HAP-1 (cell line): ENCODE measurements at regions not wholly inside any gene's neighbourhood (a gene's known extent, or its start where the extent isn't known, plus 50 kb on each side); places are given as distances from the start of the nearest gene placed in this dataset.
"Not testable (repeated sequence)": the region's sequence is repeated elsewhere in the genome, so short reads cannot be mapped to it uniquely, and the experiment has no call there.

Experiments used
- DNase-seq, 2 experiments: peaks; one replicate each; pipeline ENCODE4 v3.0.0-alpha.2; 2016 to 2020; ENCODE audit warnings: low spot score in 2 of 2
- H3K27me3 ChIP-seq: fragments of 250-450 bp; sonication (Bioruptor Pico); 2 replicates; pipeline ENCODE4 v1.5.1; 2020; ENCODE audit warnings: low read depth, mild to moderate bottlenecking, moderate library complexity
- H3K36me3 ChIP-seq: fragments of 250-450 bp; sonication (Bioruptor Pico); replicated peaks from 2 replicates; pipeline ENCODE4 v1.5.1; 2020; ENCODE audit warnings: mild to moderate bottlenecking
- H3K4me1 ChIP-seq: fragments of 250-450 bp; sonication (Bioruptor Pico); 2 replicates; pipeline ENCODE4 v1.5.1; 2020; ENCODE audit warnings: mild to moderate bottlenecking
- H3K4me3 ChIP-seq: fragments of 250-450 bp; sonication (Bioruptor Pico); 2 replicates; pipeline ENCODE4 v1.5.1; 2020; ENCODE audit warnings: mild to moderate bottlenecking, moderate library complexity
- H3K9me3 ChIP-seq: fragments of 250-450 bp; sonication (Bioruptor Pico); 2 replicates; pipeline ENCODE4 v1.5.1; 2020; ENCODE audit warnings: mild to moderate bottlenecking, moderate library complexity
- in situ Hi-C: fragments of 300-500 bp; cut with MboI; formaldehyde crosslinking; loops from 3 replicates; pipeline ENCODE4 v1.14.3; 2020; ENCODE audit warnings: low sequenced_read_pairs, inconsistent platforms, mixed read lengths

DNA sequence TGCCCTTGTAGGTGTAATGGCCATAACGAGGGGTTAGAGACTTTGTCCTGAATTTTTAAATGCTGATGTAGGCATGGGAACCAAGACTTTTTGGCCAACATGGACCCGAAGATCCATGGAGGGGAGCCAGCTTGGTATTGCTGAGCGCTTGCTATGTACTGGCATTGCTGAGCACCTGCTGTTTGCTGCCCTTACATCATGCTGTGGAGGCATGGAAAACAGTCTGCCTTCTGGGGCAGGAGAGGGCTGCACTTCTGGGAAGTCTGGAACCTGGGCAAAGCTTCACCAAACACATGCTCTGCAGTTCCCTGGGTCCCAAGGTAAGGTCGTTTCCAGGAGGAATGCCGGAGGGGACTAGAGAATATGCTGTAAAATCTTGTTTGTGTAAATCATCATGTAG, 86.3 kb upstream of the CNIH3 start:
- no peaks in the 10 kb centered on the region for H3K27me3 ChIP-seq
- H3K4me3 ChIP-seq, result no peak overlapping the region
- no peaks in the 10 kb centered on the region for H3K36me3 ChIP-seq
- in situ Hi-C loops, result no loop called here
- H3K9me3 ChIP-seq, result no peaks in the 10 kb centered on the region
- 0 out of 2 replicates have a peak, but pooled peaks cover 3% of the 10 kb centered on the region for H3K4me1 ChIP-seq
- DNase-seq, result no peak

DNA sequence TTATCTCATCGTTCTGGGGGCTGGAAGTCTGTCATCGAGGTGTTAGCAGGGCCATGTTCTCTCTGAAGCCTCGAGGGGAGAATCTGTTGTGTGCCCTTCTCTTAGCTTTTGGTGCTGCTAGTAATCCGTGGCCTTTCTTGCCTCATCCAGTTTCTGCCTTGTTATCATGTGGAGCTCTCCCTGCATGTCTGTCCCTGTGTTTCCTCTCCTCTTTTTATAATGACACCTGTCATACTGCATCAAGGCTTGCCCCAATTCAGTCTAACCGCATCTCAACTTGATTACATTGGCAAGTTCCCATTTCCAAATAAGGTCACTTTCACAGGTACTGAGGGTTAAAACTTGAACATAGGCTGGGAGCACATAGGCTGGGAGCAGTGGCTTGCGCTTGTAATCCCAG, 82.6 kb upstream of the CNIH3 start:
- Histone ChIP-seq H3K27me3 (no peaks in the 10 kb centered on the region), H3K4me3 (no peak overlapping the region), H3K9me3 (no peaks in the 10 kb centered on the region), H3K36me3 (no peaks in the 10 kb centered on the region), H3K4me1 (no peaks in the 10 kb centered on the region)
- in situ Hi-C loops, result no loop called here
- DNase-seq, result no peak

DNA sequence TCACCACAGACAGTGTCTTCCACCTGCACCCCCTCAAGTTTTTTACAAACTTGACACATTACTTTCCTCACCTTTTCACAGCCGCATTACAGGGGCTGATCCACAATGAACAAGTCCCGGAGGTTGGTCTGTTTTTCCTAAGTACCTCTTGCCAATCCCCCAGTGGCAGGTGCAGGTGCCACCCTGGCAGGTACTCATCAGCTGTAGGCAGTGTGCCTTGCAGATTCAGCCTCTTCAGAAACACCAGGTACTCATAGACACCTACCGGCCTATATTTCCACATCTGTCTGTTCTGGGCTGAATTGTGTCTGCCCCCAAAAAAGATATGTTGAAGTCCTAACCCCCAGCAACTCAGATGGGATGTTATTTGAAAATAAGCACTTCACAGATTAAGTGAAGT, 81.4 kb upstream of the CNIH3 start:
- Histone ChIP-seq H3K36me3 (no peaks in the 10 kb centered on the region), H3K4me3 (no peak overlapping the region), H3K4me1 (no peaks in the 10 kb centered on the region), H3K27me3 (no peaks in the 10 kb centered on the region), H3K9me3 (no peaks in the 10 kb centered on the region)
- in situ Hi-C loops, result no loop called here
- no peak for DNase-seq

DNA sequence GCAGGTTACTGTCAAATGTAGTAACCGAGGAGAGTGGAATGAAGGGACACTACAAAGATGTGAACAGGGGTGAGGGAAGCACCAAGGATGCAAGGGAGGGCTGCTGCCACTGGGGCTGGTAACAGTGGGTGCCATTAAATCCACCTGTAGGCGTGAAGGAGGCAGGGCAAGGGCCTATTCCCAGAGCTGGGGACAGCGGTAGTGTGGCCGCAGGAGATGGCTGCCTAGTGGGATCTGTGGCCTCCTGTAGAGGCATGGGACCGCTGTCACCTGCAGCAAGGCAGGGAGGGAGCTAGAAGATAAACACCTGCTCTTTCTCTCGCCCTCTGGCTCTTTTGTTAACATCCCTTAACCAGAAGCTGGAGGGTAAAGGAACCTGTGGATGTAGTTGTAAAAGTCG, 80.5 kb upstream of the CNIH3 start:
- DNase-seq, result no peak
- no peaks in the 10 kb centered on the region for H3K9me3 ChIP-seq
- in situ Hi-C loops, result no loop called here

DNA sequence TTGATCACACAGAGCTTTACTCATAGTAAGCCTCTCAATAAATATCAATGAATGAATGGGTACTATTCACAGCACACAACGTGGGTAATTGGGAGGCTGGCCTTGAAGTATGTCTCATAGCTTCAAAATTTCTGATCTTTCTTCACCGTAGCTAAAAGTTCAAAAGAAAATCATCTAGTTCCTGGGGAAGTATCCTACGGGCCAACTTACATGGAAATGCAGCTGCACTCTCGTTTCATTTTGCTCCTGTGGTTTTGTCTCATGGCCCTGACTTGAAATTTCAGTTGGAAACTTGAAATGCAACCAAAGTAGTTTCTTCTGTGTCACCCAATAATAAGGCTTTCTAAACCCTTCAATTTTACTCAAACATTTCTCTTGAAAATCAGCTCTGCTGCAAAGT, 76.1 kb upstream of the CNIH3 start:
- in situ Hi-C loops, result no loop called here
- Histone ChIP-seq H3K4me1 (no peaks in the 10 kb centered on the region), H3K27me3 (no peaks in the 10 kb centered on the region), H3K9me3 (no peaks in the 10 kb centered on the region), H3K36me3 (no peaks in the 10 kb centered on the region), H3K4me3 (no peak overlapping the region)
- DNase-seq, result no peak

More for the DNA sequence above, 80.5 kb upstream of the CNIH3 start:
- no peak overlapping the region for H3K4me3 ChIP-seq
- H3K27me3 ChIP-seq, result no peaks in the 10 kb centered on the region
- no peaks in the 10 kb centered on the region for H3K36me3 ChIP-seq
- H3K4me1 ChIP-seq, result no peaks in the 10 kb centered on the region

DNA sequence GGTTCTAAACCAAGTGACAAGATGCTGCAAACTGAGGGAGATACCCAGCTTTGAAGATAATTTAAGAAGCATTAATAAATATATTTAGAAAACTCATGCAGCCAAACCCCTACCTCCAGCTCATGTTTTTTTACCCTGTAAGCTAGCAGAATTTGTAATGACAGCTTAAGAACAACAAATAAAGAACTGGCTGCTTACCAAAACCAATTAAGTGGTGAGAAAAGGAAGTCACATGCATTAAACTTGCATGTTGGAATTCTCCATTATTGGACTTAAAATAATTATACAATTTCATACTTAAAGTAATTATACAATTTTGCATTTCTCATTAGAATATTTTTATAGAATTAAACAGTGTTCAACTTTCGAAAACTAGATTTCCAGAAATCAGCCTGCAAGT, 75.6 kb upstream of the CNIH3 start:
- no peak overlapping the region for H3K4me3 ChIP-seq
- H3K36me3 ChIP-seq, result no peaks in the 10 kb centered on the region
- in situ Hi-C loops, result no loop called here
- H3K9me3 ChIP-seq, result no peaks in the 10 kb centered on the region
- no peaks in the 10 kb centered on the region for H3K4me1 ChIP-seq
- DNase-seq, result no peak
- H3K27me3 ChIP-seq, result no peaks in the 10 kb centered on the region

DNA sequence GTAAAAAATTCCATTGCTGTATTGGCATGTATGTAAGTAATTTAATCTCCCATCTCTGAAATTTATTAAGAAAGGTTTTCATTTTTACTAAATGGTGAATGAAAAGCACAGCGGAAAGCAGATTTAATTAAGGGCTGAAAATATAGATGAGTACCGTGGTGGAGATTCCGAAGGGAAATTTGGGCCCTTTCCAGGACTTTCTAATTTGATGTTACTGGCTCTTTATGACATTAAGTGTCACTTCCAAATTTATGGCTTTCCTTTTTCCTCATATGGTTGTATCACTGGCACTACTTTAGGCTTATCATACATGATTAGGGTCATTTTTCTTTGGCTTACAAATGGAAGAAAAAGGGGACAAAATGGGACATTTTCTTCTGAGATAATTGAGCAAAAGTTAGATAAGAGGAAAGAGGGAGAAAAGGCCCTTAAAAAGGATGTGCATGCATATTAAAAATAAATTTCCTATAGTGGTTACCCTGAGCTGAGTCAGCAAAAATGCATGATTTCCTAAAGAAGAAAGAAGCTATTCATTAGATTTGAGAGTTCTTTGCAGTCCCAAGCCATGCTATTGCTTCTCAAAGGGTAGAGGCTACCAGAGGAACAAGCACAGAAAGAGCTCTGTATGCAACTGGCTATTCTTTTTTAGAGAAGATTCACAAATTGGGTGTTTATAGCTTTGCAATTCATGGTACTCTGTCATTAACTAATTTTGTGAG, 74.9 kb upstream of the CNIH3 start:
- Histone ChIP-seq H3K27me3 (no peaks in the 10 kb centered on the region), H3K9me3 (no peaks in the 10 kb centered on the region), H3K4me3 (no peak overlapping the region), H3K36me3 (no peaks in the 10 kb centered on the region), H3K4me1 (no peaks in the 10 kb centered on the region)
- in situ Hi-C loops, result no loop called here
- no peak for DNase-seq

DNA sequence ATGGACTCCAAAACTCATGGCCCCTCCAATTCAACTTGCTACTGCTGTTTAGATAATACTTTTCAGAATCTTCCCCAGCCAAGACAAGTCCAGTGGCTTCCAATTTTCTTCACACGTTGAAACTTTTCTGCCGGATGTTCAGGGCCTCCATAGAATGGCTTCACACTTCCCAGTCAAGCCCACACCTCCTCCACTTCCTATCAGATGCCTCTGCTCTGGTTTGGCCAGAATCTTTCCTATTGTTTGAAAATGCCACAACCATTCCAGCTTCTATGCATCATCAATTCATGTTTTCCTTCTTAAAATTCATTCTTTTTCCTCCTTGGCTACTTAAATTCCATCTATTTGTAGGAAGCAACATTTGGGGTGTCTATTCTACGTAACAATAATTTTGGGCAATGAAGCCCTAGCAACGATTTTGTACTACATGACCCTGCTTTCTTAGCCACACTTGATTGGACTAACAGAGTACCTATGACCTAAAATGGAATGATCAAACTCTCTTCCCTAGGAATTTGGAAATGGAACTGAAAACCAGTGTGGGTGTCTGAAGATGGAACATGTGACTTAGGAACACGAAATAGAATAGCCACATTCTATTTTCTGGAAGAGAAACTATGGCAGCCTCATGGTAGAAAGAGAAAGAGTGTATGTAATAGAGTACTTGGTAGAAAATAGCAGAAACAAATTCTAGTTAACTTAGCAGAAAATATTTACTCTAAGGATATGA, 74.1 kb upstream of the CNIH3 start:
- H3K27me3 ChIP-seq, result no peaks in the 10 kb centered on the region
- in situ Hi-C loops, result no loop called here
- H3K4me1 ChIP-seq, result no peaks in the 10 kb centered on the region
- H3K9me3 ChIP-seq, result no peaks in the 10 kb centered on the region
- DNase-seq, result no peak
- no peaks in the 10 kb centered on the region for H3K36me3 ChIP-seq
- H3K4me3 ChIP-seq, result no peak overlapping the region

DNA sequence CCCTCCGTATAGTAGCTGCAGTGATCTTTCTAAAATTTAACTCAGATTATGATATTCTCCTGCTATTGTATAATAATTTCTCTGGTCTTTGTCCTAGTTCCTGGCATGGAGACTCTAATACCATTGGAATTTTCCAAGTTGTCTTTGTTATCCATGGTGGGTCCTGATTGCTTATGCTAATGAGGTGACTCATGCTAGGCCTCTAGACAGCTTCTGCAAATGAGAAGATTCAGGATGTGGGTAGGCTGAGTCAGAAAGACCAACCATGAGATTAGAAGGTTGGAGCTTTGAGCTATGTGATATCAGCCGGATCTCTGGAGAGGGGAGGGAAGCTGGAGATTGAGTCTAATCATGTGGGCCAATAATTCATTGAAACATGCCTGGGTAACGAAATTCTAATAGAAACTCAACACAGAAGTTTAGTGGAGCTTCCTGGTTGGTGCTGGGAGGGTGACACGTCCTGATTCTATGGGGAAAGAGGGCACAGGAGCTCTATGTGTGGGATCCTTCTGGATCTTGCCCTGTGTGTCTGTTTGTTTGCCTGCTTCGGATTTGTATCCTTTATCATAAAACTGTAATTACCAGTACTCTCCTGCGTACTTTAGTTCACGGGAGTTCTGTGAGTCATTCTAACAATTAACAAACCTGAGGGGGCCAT, 73.2 kb upstream of the CNIH3 start:
- H3K9me3 ChIP-seq, result no peaks in the 10 kb centered on the region
- in situ Hi-C loops, result no loop called here
- no peak overlapping the region for H3K4me3 ChIP-seq
- no peaks in the 10 kb centered on the region for H3K4me1 ChIP-seq
- no peaks in the 10 kb centered on the region for H3K36me3 ChIP-seq
- peak in 1 of 2 experiments; percentile 36 for DNase-seq
- H3K27me3 ChIP-seq, result no peaks in the 10 kb centered on the region

DNA sequence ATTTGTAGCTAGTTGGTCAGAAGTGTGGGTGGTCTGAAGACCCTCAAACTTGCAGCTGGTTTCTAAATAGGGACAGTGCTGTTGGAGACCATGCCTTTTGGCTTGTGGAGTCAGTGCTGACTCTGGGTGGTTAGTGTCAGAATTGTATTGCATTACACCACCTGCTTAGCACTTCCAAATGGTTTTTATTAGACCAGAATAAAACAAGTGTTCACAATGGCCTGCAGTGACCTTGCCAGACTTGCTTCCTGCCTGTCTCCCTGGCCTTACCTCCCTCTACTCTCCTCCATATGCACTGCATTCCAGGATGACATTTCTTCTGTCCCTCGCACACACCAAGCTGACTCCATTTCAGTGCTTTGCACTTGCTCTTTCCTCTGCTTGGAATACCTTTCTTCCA, 72.7 kb upstream of the CNIH3 start:
- Histone ChIP-seq H3K27me3 (no peaks in the 10 kb centered on the region), H3K36me3 (no peaks in the 10 kb centered on the region), H3K4me1 (no peaks in the 10 kb centered on the region), H3K9me3 (no peaks in the 10 kb centered on the region), H3K4me3 (no peak overlapping the region)
- no peak for DNase-seq
- in situ Hi-C loops, result no loop called here

DNA sequence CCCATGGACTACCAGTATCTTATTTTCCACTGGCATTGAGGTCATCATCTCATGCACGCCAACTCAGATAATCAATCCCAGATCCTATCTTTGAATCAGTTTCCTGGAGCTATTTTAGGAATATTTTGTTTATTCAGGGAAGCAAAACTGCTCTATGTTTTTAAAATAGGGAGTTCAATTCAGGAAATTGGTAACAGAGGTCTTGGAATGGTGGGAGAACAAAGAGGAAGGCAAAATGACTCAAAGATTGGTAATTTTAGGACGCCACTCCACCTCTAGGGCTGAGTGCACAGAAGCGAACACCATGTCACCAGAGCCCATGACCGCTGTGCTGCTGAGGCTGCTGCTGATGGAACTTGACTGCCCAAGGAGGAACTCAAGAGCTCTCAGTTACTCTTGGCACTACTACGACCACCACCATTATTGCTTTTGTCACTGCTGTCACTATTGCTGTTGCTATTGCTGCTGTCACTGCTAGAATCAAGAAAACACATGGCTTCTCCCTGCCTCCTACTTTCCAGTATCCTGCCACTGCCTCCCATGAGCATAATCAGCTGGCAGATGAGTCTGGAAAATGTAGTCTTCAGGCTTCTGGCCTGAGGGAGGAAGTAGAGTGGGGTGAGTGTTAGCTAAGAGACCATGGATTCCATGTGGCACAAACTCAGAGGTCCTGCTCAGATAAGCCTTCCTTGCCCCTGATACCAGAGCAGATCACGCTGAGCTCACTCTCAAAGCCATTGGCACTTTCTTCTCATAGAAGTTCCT, 71.6 kb upstream of the CNIH3 start:
- Histone ChIP-seq H3K27me3 (no peaks in the 10 kb centered on the region; the same call in 1 of the 2 replicates), H3K4me3 (no peak overlapping the region), H3K36me3 (no peaks in the 10 kb centered on the region), H3K4me1 (no peaks in the 10 kb centered on the region), H3K9me3 (no peaks in the 10 kb centered on the region)
- DNase-seq, result no peak
- in situ Hi-C loops, result no loop called here

DNA sequence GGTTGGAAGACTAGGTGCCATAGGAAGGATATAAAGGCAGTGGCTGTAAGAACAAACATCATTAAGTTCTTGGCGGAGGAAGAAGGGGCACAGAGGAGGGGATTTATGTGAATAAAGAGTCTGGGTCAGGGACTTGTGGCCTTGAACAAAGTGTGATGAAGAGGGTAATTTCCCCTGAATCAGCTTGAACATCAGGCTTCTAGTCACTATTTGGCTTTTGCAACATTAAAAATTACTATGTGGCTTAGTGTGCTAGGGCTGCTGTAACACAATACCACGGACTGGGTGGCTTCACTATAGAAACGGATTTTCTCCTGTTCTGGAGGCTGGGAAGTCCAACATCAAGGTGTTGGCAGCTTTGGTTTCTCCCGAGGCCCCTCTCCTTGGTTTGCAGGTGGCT, 70.5 kb upstream of the CNIH3 start:
- no peak for DNase-seq
- Histone ChIP-seq H3K4me3 (no peak overlapping the region), H3K9me3 (no peaks in the 10 kb centered on the region), H3K27me3 (no peaks in the 10 kb centered on the region; the same call in 1 of the 2 replicates), H3K36me3 (no peaks in the 10 kb centered on the region), H3K4me1 (no peaks in the 10 kb centered on the region)
- in situ Hi-C loops, result no loop called here

DNA sequence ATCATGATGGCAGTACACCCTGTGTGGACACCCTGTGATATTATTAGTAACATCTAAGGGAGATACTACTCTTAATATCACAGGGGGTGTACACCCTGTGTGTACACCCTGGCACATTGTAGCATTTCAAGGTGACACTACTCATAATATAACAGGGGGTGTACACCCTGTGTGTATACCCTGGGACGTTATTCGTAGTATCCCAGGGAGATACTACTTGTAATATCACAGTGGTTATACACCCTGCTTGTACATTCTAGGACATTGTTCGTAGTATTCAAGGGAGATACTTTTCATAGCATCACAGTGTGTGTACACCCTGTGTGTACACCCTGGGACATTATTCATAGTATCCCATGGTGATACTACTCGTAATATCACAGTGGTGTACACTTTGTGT, 67.4 kb upstream of the CNIH3 start:
- in situ Hi-C loops, result no loop called here
- H3K27me3 ChIP-seq, result no peaks in the 10 kb centered on the region; the same call in 1 of the 2 replicates
- H3K36me3 ChIP-seq, result no peaks in the 10 kb centered on the region
- no peak for DNase-seq
- H3K4me1 ChIP-seq, result no peaks in the 10 kb centered on the region
- no peak overlapping the region for H3K4me3 ChIP-seq
- H3K9me3 ChIP-seq, result no peaks in the 10 kb centered on the region

DNA sequence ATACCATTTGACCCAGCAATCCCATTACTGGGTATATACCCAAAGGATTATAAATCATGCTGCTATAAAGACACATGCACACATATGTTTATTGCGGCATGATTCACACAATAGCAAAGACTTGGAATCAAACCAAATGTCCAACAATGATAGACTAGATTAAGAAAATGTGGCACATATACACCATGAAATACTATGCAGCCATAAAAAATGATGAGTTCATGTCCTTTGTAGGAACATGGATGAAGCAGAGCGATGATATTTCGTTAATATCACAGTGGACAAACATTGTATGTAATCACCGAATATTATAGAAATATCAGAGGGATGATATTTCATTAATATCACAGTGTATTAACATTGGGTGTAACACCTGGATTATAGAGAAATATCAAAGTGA, 64.9 kb upstream of the CNIH3 start:
- DNase-seq, H3K4me3 ChIP-seq, H3K9me3 ChIP-seq, H3K27me3 ChIP-seq, H3K4me1 ChIP-seq, in situ Hi-C loops, H3K36me3 ChIP-seq: not testable (repeated sequence)
